ENCODE measurements at regions not wholly inside any gene's neighbourhood (a gene's known extent, or its start where the extent isn't known, plus 50 kb on each side); places are given as distances from the start of the nearest gene placed in this dataset.
A peak's percentile ranks its signal among the peaks of the same experiment; 100 is the strongest.

DNA sequence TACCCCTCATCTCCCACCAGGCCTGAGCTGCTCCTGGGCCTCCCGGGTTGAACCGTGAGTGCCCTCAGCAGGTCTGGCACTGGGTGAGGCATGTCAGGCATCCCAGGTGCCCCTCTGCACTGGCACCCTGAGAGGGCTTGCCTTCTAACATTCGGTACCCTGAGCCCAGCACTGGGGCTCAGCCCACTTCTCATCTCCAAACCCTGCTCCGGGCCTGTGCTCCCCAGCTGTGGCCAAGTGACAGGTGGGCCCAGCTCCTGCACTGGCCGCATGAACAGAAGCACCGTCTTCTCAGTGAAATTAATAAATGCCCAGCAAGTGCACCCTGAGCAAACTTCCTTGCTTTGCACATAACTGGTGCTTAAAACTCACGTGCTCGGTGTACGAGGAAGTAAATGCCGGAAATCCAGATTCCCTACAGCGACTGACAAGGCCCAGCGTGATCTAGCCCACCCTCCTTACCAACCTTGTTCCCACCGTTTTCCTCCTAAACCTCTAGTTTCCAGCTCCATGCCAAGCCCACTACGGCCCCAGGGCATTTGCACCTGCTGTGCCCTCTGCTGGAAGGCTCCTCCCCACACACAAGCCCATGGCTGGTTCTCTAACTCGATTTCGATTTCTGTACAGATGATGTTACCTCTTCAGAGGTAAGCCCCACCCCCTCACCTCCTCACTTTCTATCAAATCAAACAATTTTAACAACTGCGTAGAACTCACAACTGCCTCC is 115.2 kb upstream of the NCOR2 start:
- DNase-seq (ENCODE audit: low read depth in 1 of 2, low spot score in 1 of 2), result no peak
- no peak for TF ChIP-seq JUND (IDR thresholded peaks at IDR 0.05; ENCODE audit: low read depth)
- in situ Hi-C loops (cut with HindIII; ENCODE audit: low pct_unique_long_range_greater_than_20kb, low sequenced_read_pairs), result no loop called here

GRCh38 chr12:124681779-124682391 is 114.5 kb upstream of the NCOR2 start:
- no peak for DNase-seq (ENCODE audit: low read depth in 1 of 2, low spot score in 1 of 2)
- no peak for TF ChIP-seq JUND (IDR thresholded peaks at IDR 0.05; ENCODE audit: low read depth)
- in situ Hi-C loops (cut with HindIII; ENCODE audit: low pct_unique_long_range_greater_than_20kb, low sequenced_read_pairs), result no loop called here

GRCh38 chr12:124680863-124681778 is 113.7 kb upstream of the NCOR2 start:
- DNase-seq (ENCODE audit: low read depth in 1 of 2, low spot score in 1 of 2), result no peak
- in situ Hi-C loops (cut with HindIII; ENCODE audit: low pct_unique_long_range_greater_than_20kb, low sequenced_read_pairs), result no loop called here
- TF ChIP-seq JUND (IDR thresholded peaks at IDR 0.05; ENCODE audit: low read depth), result no peak

DNA sequence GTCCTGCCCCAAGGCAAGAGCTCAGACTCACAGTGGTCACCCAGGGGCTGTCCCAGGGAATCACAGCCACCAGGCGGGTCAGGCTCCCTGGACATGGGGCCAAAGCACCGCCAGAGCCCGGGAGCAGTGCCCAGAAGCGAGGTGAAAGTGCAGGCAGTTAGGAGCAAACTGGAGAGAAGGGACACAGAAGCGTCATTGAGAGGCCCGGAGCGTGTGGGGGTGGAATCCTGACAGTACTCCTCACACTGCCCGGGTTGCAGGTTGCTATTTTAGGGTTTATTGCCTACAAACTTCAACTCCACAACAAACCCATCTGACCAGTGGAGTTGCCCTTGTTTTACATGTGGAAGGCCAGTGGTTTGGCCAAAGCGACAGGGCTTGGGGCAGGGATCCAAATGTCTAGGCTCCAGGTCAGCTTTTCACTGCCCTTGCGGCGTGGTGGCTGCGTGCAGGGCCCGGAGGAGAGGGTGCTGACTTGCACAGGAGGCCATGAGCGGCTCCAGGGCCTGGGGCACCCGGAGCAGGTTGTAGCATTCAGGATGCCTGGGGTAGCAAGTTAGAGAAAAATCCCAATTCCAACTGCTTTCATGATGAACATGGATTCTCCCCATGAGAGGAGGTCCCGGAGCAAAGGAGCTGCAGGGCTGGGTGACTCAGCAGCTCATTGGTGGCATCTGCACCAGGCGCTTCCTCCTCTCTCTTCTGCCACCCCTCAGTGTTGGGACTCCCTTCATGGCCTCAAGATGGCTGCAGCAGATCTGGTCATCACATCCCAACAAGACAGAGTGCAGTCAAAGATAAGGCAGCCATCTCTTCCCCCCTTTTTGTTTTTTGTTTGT is 112.3 kb upstream of the NCOR2 start:
- no peak for TF ChIP-seq JUND (IDR thresholded peaks at IDR 0.05; ENCODE audit: low read depth)
- DNase-seq (ENCODE audit: low read depth in 1 of 2, low spot score in 1 of 2), result peak in 1 of 2 experiments; percentile 57
- in situ Hi-C loops (cut with HindIII; ENCODE audit: low pct_unique_long_range_greater_than_20kb, low sequenced_read_pairs), result no loop called here

DNA sequence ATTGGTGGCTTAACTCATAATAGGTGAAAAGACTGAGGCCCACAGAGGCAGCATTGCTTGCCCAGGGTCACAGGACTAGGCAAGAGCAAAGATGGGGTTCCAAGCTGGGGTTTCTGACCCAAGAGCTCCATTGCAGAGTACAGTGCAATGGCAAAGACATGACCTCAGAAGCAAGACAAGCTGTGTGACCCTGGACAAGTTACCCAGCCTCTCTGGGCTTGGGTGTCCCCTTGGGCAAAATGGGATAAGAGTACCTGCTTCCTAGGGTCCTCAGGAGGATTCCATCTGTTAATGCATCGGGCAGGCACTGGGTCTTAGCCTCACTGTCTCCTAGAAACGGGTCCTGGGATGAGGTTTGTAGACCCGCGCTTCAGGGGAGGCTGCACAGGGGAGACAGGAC is 111.6 kb upstream of the NCOR2 start:
- no peak for TF ChIP-seq JUND (IDR thresholded peaks at IDR 0.05; ENCODE audit: low read depth)
- no peak for DNase-seq (ENCODE audit: low read depth in 1 of 2, low spot score in 1 of 2)
- in situ Hi-C loops (cut with HindIII; ENCODE audit: low pct_unique_long_range_greater_than_20kb, low sequenced_read_pairs), result no loop called here

DNA sequence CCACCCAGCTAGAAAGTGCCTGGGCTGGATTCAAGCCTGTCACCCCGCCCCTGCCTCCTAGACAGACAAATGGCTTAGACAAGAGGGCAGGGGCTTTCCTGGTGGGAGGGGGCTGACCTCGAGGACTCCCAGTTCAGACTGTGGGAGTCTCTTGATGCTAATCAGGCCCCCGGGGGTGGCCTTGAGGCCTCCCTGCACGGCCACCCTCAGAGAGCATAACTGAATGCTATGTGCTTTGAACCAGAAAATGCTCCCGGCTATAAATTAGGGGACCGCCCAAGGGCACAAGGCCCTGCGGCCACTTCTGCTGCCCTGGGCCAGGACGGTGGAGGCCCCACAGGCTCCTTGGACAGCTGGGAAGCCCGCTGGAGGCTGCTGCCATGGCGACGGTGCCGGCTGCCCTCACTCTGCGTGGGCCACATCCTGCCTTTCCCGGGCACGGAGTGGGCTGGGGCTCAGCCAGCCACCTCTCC is 111.0 kb upstream of the NCOR2 start:
- no peak for TF ChIP-seq JUND (IDR thresholded peaks at IDR 0.05; ENCODE audit: low read depth)
- DNase-seq (ENCODE audit: low read depth in 1 of 2, low spot score in 1 of 2), result no peak
- in situ Hi-C loops (cut with HindIII; ENCODE audit: low pct_unique_long_range_greater_than_20kb, low sequenced_read_pairs), result no loop called here

DNA sequence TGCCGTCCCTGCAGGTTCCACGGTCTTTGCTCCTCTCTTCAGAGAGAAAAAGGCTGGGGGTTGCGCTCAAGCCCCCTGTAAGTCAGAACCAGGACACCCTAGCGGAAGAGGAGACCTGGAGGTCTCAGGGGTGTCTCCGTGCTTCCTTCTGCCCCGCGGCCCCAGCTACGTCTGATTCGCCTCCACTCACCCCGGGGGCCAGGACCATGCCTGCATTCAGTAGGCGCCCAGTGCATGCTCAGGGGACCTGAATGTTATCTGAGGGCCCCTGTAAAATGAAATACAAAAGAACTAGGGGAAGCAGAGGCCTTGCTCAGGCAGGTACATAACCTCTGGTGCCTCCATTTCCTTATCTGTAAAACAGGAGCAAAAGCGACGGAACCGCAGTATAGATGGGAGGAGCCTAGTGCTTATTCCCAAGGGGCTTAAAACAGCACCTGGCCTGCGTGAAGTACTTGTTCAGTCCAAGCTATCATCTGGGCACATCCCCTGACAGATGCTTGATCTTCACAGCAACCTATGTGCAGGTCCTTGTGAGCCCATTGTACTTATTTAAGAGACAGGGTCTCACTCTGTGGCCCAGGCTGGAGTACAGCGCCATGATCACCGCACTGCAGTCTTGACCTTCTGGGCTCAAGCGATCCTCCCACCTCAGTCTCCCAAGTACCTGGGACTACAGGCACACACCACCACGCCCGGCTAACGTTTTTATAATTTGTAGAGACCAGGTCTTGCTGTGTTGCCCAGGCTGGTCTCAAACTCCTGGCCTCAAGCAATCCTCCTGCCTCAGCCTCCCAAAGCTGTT is 110.3 kb upstream of the NCOR2 start:
- in situ Hi-C loops (cut with HindIII; ENCODE audit: low pct_unique_long_range_greater_than_20kb, low sequenced_read_pairs), result no loop called here
- no peak for TF ChIP-seq JUND (IDR thresholded peaks at IDR 0.05; ENCODE audit: low read depth)
- no peak for DNase-seq (ENCODE audit: low read depth in 1 of 2, low spot score in 1 of 2)

DNA sequence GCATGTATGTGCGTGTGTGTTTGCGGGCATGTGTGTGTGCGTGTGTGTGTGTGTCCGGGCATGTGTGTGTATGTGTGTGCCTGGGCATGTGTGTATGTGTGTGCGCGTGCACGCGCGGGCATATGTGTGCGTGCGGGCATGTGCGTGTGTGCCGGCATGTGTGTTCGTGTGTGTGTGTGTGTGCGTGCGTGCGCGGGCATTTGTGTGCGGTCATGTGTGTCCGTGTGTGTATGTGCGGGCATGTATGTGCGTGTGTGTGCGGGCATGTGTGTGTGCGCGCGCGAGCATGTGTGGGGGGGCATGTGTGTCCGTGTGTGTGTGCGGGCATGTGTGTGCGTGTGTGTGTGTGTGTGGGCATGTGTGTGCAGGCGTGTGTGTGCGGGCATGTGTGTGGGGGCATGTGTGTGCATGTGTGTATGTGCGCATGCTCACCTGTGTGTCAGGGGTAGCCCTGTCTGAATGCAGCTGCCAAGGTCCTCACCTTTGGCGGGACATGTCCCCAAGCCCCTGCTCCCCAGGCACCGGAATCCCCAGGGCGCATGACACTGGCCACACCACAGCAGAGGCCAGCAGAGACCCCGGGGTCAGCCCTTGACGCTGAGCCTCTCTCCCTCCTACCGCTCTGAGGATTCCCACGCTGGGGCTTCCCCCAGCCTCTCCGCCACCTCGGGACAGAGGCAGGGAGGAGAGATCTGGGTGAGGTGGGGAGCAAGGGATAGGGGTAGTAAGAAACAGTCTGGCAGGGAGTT is 109.5 kb upstream of the NCOR2 start:
- in situ Hi-C loops (cut with HindIII; ENCODE audit: low pct_unique_long_range_greater_than_20kb, low sequenced_read_pairs), result no loop called here
- no peak for DNase-seq (ENCODE audit: low read depth in 1 of 2, low spot score in 1 of 2)
- no peak for TF ChIP-seq JUND (IDR thresholded peaks at IDR 0.05; ENCODE audit: low read depth)

DNA sequence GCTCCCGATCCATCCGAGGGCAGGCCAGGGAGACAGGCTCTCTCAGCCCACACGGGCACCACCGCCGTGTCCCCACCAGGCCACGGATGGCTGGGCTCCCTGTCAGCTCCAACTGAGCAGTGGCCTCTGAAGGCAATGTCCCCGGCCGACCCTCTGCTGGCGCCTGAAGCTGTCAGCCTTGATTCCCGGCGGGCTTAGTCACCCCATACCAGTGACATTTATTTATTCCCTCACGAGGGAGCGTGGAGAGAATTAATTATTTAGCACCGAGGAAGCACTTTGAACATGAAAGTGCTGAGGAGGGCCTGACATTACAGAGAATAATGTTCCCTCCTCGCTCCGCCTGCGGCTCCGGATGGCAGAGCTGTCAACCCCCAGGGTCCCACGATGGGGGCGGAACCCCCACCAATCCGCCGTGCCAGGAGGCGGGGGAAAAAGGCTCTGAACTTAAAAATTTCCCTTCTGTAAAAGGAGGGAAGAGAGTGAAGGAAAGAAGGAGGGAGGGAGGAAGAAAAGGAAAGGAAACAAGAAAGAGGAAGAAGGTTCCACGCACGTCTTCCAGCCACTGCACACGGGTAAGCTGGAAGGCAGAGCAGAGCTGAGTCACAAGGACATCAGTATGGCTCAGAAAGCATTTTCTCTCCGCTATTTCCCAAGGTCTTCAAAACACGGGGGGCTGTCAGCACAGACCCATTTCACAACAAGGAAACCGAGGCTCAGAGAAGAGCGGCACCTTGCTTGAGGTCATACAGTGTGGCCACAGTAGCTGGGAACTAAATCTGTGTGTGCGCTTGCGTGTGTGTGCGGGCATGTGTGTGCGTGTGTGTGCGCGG is 108.7 kb upstream of the NCOR2 start:
- DNase-seq (ENCODE audit: low read depth in 1 of 2, low spot score in 1 of 2), result no peak
- in situ Hi-C loops (cut with HindIII; ENCODE audit: low pct_unique_long_range_greater_than_20kb, low sequenced_read_pairs), result no loop called here
- no peak for TF ChIP-seq JUND (IDR thresholded peaks at IDR 0.05; ENCODE audit: low read depth)

DNA sequence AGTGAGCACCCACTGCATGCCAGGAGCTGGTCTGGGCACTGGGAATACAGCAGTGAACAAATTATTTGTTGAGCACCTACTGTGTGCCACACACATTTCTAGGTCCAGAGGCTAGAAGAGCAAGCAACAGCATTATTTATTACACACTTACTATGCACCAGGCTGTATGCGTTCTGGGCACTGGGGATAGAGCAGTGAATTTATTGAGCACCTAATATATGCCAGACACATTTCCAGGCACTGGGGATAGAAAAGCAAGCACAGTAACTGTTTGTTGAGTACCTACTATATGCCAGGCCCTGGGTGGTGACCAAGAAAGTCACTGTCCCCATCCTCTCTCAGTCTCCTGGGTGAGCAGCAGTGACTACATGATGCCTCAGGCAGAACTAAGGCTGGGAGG is 107.5 kb upstream of the NCOR2 start:
- in situ Hi-C loops (cut with HindIII; ENCODE audit: low pct_unique_long_range_greater_than_20kb, low sequenced_read_pairs), result no loop called here
- TF ChIP-seq JUND (IDR thresholded peaks at IDR 0.05; ENCODE audit: low read depth), result no peak
- DNase-seq (ENCODE audit: low read depth in 1 of 2, low spot score in 1 of 2), result no peak
